Endothelial cell of hepatic sinusoid (primary cell): ENCODE measurements at regions not wholly inside any gene's neighbourhood (a gene's known extent, or its start where the extent isn't known, plus 50 kb on each side); places are given as distances from the start of the nearest gene placed in this dataset.
"Not testable (repeated sequence)": the region's sequence is repeated elsewhere in the genome, so short reads cannot be mapped to it uniquely, and the experiment has no call there.

ENCODE experiments used
- in situ Hi-C: cut with HindIII; loops from 2 replicates; pipeline ENCODE4 v1.10.0; 2017; ENCODE audit warnings: low sequenced_read_pairs

DNA sequence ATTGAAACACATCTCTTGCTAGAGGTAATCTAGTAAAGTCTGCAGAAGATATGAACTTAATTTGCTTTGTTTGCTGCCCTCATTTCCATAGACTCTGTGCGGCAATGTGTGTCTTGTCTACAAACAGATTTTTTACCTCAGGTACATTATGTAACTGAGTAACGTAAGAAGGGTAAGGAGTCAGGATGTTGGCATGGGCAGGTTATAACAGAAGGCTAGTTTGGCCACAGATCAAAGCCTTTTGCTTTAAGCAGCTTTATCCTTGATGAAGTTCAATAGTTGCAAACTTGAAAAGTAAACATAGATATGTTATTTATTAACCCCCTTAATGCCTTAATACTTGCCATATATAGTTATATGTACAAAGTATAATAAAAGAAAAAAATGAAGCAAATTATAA, 391.6 kb upstream of the FKBP1C start:
- in situ Hi-C loops = loop anchor here (25.0 kb wide), 1 partner anchor 93 kb away; no protein-coding TSS in a partner anchor

DNA sequence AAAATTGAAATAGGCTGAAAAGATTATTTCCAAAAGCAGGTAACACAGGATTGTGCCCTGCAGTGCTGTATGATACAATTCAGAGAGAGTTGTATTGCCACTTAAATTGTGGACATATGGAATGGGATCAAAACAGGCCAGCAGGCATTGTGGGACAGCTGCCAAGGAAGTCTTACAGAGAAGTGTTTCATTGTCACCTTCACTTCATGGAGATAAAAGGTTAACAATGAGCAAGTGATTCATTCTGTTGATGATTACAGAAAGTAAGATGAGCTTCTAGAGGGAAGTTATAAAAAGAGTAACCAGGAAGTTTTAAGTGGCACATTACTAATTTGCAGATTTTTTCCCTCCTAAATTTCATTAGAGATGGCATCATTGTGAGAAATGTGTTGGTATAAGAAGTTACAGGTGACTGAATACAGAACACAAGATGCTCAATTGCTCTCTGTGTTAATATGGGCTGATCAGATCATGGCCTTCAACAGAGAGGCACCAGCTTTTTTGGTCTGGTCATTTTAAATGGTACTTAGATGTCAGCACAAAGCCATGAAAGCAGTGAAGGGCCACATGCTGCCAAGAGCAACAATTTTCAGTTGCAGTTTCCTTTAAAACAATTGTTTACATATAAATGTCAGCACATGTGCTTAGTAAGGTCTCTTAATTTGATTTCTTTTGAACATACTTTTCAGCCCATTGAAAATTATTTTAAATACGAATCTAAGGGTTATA, 402.5 kb upstream of the FKBP1C start:
- in situ Hi-C loops = loop anchor here (25.0 kb wide), 1 partner anchor 104 kb away; no protein-coding TSS in a partner anchor

GRCh38 chr6:62805431-62805830, 405.8 kb upstream of the FKBP1C start:
- in situ Hi-C loops = loop anchor here (25.0 kb wide), 1 partner anchor 107 kb away; no protein-coding TSS in a partner anchor

GRCh38 chr6:62803094-62803493, 408.2 kb upstream of the FKBP1C start:
- in situ Hi-C loops = loop anchor here (25.0 kb wide), 1 partner anchor 109 kb away; no protein-coding TSS in a partner anchor

GRCh38 chr6:62797190-62797589, 414.1 kb upstream of the FKBP1C start:
- in situ Hi-C loops = no loop called here

GRCh38 chr6:62775427-62776022, 435.7 kb upstream of the FKBP1C start:
- in situ Hi-C loops = no loop called here

DNA sequence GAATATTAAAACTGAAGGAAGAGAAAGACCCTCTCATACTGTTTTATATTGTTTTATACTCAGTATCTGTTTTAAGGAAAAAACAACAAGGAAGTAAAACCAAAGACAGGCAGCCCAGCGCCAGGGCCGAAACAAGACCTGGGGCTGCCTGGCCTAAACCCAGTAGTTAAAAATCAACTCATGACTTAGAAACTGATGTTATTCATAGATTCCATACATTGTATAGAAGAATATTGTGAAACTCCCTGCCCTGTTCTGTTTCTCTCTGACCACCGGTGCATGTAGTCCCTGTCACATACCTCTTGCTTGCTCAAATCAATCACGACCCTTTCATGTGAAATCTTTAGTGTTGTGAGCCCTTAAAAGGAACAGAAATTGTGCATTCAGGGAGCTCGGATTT, 445.1 kb upstream of the FKBP1C start:
- in situ Hi-C loops = not testable (repeated sequence)

- in situ Hi-C loops = no loop called here
Measured at GRCh38 chr6:62764841-62765240, 446.4 kb upstream of the FKBP1C start.

GRCh38 chr6:62763125-62763912, 447.9 kb upstream of the FKBP1C start:
- in situ Hi-C loops = no loop called here

- in situ Hi-C loops = no loop called here
Measured at GRCh38 chr6:62746968-62747367, 460.9 kb upstream of the KHDRBS2 start.

DNA sequence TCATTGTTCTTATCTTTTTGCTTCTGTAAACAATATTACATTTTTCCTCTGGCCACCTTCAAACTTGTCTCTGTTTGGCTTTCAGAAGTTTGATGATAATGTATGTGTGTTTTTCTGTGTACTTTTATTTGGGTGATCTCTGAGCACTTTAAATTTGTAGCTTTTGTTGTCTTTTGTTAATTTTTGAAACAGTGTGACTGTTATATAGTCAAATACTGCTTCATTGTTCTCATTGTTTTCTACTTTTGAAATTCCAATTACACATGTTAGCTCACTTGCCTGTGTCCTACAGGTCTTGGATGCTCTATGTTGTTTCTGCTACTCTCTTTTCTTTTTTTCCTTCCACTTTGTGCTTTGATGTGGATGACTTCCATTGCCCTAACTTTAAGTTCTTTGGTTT, 460.1 kb upstream of the KHDRBS2 start:
- in situ Hi-C loops = no loop called here

DNA sequence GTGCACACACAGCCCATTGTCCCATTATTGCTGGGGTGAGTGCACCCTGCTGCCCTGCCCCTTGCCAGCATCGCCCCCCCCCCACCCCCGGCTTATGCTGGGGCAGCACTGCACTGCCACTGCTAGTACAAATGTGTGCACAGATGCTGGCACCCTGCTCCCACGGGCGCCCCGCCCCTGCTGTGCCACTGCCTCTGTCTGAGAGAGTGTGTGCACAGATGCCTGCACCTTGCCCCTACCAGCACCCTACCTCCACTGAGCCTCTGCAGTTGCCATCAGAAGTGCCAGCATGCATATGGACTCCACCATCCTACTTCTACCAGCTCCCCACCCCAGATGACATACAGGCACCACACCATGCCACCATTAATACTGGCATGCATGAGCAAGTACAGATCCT, 454.6 kb upstream of the KHDRBS2 start:
- in situ Hi-C loops = no loop called here

DNA sequence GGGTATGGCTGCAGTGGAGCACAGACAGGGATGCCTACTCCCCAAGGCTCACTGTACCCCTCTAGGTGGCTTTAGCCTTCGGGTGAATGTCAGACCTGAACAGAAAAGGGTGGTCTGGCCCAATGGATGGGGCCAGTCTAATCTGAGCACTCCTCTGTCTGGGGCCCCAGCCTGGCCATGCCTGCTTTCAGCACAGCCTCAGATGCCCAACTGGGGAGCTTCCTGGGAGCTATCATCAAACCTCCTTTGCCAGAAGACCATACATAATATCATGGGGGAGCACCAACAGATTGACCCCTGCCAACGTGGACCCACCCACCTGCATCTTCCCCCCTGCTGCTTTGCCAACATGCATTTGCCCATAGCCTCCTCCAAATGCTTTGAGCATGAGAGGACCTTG, 454.1 kb upstream of the KHDRBS2 start:
- in situ Hi-C loops = no loop called here

GRCh38 chr6:62737792-62738191, 451.8 kb upstream of the KHDRBS2 start:
- in situ Hi-C loops = no loop called here

GRCh38 chr6:62721408-62721807, 435.4 kb upstream of the KHDRBS2 start:
- in situ Hi-C loops = no loop called here

DNA sequence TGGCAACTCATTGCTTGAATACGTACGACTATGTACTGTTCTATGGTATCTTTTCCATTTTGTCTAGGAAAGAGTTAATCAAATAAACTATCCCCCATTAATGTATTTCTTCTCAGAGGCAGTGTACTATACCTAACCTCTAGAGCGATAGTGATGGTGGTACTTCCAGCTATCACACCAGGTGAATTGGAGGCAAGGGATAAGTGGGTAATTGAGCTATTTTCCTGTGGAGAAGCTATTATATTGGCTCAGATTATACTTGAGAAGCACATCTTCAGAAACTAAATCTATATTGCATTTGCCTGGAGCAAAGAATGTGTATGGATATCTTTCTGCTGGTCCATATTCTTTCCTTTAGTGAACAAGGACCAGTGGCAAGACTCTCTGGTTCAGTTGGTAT, 430.7 kb upstream of the KHDRBS2 start:
- in situ Hi-C loops = no loop called here

GRCh38 chr6:62714112-62714511, 428.1 kb upstream of the KHDRBS2 start:
- in situ Hi-C loops = no loop called here

DNA sequence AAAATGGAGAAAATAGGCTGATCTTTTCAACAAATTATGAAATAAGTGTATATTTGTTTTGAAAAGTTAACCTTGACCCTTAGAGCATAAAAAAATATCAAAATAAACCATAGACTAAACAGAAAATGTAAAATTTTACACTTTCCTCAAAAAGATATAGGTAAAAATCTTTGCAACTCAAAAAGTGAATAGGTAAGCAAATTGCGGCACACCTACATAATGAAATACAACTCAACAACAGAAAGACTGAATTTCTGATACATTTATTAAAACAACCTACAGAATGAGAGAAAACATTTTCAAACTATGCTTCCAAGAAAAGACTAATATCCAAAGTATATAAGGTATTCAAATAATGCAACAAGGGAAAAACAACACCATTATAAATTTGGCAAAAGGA, 425.7 kb upstream of the KHDRBS2 start:
- in situ Hi-C loops = no loop called here

GRCh38 chr6:62707914-62708313, 421.9 kb upstream of the KHDRBS2 start:
- in situ Hi-C loops = no loop called here

- in situ Hi-C loops = no loop called here
Measured at GRCh38 chr6:62707156-62707555, 421.1 kb upstream of the KHDRBS2 start.

DNA sequence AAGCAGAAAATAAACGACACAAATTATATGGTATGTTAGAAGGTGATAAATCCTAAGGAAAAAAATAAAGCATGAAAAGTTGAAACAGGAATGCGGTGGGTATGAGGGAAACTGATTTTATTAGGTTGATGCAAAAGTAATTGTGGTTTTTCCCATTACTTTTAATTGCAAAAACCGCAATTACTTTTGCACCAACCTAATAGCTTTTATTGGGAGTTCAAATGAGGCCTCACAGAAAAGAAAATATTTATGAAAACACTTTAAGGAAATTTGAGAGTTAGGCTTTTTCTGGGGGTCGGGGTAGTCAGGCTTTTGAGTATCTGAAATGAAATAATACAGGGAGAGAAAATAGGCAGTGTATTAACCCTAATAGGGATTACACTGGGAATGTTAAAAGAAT, 397.0 kb upstream of the KHDRBS2 start:
- in situ Hi-C loops = no loop called here

- in situ Hi-C loops = no loop called here
Measured at GRCh38 chr6:62681108-62681507, 395.1 kb upstream of the KHDRBS2 start.
